ENCODE measurements at regions not wholly inside any gene's neighbourhood (a gene's known extent, or its start where the extent isn't known, plus 50 kb on each side); places are given as distances from the start of the nearest gene placed in this dataset.

GRCh38 chr9:91045041-91045440, 243.4 kb downstream of the SYK start:
- Histone ChIP-seq H3K27ac (ENCODE audit: low read depth in 2 of 2, low read length in 1 of 2) (no peak overlapping the region), H2AFZ (ENCODE audit: low read depth) (no peak overlapping the region), H3F3A (replicated peaks; ENCODE audit: insufficient read depth) (no peaks in the 10 kb centered on the region), H3K4me3 (ENCODE audit: low read depth in 2 of 2, low read length in 1 of 2) (no peak overlapping the region), H3K36me3 (replicated peaks in 1 of 2; ENCODE audit: control insufficient read depth in 1 of 2, insufficient read depth in 2 of 2, low read length in 1 of 2) (no peaks in the 10 kb centered on the region), H4K20me1 (ENCODE audit: insufficient read depth) (no peaks in the 10 kb centered on the region), H3K9ac (no peak overlapping the region), H3K4me2 (no peak overlapping the region), H3K9me2 (no peaks in the 10 kb centered on the region), H3K9me3 (no peaks in the 10 kb centered on the region), H3K79me2 (ENCODE audit: insufficient read depth) (no peaks in the 10 kb centered on the region), H3K27me3 (ENCODE audit: insufficient read depth) (no peaks in the 10 kb centered on the region), H3K4me1 (ENCODE audit: control insufficient read depth in 1 of 2, insufficient read depth in 2 of 2, low read depth in 1 of 2, low read length in 1 of 2) (peaks cover 0 to 7% of the 10 kb centered on the region in 2 experiments; a peak in 2 of 4 replicates)
- ChIA-PET POLR2A (no interaction called here), CTCF (interaction anchor here (1.5 kb wide), 1 partner anchor 8 kb away, joined by 8 read pairs; no protein-coding TSS in a partner anchor)
- 69% methylated on average over 2 of the region's 2 CpGs for WGBS (ENCODE audit: low lambda C conversion rate)
- no peak for DNase-seq
- TF ChIP-seq SMC3 (IDR thresholded peaks at IDR 0.05; ENCODE audit: low read depth, low read length) (no peak), MXI1 (IDR thresholded peaks at IDR 0.05; ENCODE audit: low read depth, low read length) (no peak), ELF1 (IDR thresholded peaks at IDR 0.05) (no peak), IRF3 (IDR thresholded peaks at IDR 0.05; ENCODE audit: low read depth, low read length) (no peak), TAF1 (IDR thresholded peaks at IDR 0.05; ENCODE audit: borderline replicate concordance, low read depth, low read length) (no peak), EP300 (IDR thresholded peaks at IDR 0.05; ENCODE audit: borderline replicate concordance in 1 of 2, low read depth in 1 of 2, low read length in 1 of 2) (no peak), NRF1 (IDR thresholded peaks at IDR 0.05; ENCODE audit: low read depth, low read length) (no peak), GABPA (IDR thresholded peaks at IDR 0.05; ENCODE audit: low read depth) (no peak), RFX5 (IDR thresholded peaks at IDR 0.05; ENCODE audit: low read length) (no peak), POLR2AphosphoS5 (IDR thresholded peaks at IDR 0.05; ENCODE audit: low read depth, low read length) (no peak), FOSL2 (IDR thresholded peaks at IDR 0.05; ENCODE audit: borderline replicate concordance, low read depth) (no peak), ZBTB33 (IDR thresholded peaks at IDR 0.05; ENCODE audit: borderline replicate concordance, low read depth) (no peak), GATA2 (CRISPR knock-in tag; IDR thresholded peaks at IDR 0.05) (no peak), MEF2A (IDR thresholded peaks at IDR 0.05; ENCODE audit: borderline replicate concordance, low read depth) (no peak), RXRA (IDR thresholded peaks at IDR 0.05; ENCODE audit: borderline replicate concordance, low read depth) (no peak), FOXM1 (IDR thresholded peaks at IDR 0.05; ENCODE audit: low read depth) (no peak)
- TF ChIP-seq, protein P1, sequence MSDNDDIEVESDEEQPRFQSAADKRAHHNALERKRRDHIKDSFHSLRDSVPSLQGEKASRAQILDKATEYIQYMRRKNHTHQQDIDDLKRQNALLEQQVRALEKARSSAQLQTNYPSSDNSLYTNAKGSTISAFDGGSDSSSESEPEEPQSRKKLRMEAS (IDR thresholded peaks at IDR 0.05; ENCODE audit: low read depth): no peak
- TF ChIP-seq, protein P2, sequence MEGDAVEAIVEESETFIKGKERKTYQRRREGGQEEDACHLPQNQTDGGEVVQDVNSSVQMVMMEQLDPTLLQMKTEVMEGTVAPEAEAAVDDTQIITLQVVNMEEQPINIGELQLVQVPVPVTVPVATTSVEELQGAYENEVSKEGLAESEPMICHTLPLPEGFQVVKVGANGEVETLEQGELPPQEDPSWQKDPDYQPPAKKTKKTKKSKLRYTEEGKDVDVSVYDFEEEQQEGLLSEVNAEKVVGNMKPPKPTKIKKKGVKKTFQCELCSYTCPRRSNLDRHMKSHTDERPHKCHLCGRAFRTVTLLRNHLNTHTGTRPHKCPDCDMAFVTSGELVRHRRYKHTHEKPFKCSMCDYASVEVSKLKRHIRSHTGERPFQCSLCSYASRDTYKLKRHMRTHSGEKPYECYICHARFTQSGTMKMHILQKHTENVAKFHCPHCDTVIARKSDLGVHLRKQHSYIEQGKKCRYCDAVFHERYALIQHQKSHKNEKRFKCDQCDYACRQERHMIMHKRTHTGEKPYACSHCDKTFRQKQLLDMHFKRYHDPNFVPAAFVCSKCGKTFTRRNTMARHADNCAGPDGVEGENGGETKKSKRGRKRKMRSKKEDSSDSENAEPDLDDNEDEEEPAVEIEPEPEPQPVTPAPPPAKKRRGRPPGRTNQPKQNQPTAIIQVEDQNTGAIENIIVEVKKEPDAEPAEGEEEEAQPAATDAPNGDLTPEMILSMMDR (IDR thresholded peaks at IDR 0.05): no peak
